ENCODE measurements at regions not wholly inside any gene's neighbourhood (a gene's known extent, or its start where the extent isn't known, plus 50 kb on each side); places are given as distances from the start of the nearest gene placed in this dataset.
"Not testable (repeated sequence)": the region's sequence is repeated elsewhere in the genome, so short reads cannot be mapped to it uniquely, and the experiment has no call there.

DNA sequence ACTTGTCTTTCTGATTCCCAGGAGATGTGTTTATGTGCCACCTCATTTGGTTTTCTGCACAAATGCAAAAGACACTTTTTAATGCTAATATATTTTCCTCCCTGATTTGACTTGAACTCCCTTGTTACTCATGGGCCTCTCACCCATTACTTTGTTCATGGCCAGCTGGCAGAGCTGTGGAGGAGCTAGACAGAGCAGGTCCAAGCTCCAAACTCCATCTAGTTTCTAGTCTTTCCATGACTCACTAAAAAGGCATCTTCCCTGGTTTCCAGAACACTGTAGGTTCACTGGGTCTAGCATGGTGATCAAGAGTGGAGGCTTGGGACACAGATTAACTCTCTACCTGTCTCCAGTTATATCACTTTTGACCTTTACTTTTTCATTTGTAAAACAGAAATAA, 161.0 kb upstream of the SLC28A3 start:
- FAIRE-seq (no peak), DNase-seq (ENCODE audit: insufficient read length, low spot score) (no peak)

DNA sequence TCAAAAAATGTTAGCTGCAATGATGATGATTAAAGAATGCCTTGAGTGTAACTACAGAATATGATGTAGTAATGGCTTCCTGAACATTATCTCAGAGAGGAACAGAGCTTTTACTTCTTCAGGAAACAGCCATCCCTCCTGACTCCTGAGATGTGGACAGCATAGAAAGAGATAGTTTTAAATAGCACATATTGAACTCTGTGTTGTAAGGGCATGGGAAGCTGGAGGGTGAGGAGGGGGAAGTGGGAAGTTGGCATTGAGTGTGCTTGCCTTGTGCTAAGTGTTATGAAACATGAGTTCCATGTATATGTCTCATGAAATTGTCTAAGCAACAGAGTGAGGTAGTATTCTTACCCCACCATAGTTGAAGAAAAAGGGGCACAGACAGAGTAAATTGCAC, 161.5 kb upstream of the SLC28A3 start:
- FAIRE-seq (no peak), DNase-seq (ENCODE audit: insufficient read length, low spot score) (no peak)

DNA sequence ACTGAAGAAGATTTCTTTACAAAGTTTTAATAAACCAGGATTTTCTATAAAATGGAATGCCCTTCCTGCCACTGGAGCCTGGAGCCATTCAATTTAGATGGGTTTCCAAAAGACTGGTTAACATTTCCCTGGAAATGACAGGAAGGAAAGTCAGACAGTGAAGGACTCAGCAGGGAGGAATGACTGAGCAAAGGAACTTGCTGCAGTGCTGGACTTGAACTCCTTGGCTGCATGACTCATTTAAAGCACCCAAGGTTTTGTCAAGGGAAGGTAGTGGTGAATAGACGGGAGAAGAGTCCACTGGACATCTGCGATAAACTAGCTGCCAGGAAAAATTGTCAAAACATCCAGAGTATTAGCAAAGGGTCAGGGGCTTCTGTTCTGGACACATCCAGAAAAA, 163.8 kb upstream of the SLC28A3 start:
- DNase-seq (ENCODE audit: insufficient read length, low spot score) (no peak), FAIRE-seq (no peak)

DNA sequence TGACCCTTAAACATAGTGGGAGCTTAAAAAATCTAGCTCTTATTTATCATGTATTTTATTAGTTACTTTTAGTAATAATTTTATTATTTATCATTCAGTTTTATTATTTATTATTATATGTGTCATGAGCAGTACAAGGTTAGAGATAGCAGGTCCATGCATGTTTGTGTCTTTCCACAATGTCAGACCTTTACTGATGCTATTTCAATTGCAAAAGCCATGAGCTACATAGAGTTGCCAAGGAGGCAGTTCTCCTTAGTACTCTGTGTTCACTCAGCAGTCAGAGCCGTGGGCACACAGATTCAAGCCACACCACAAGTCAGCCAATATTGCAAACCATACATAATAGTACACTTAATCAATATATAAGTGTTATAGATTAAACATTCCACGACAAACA, 157.9 kb upstream of the NTRK2 start:
- no peak for FAIRE-seq
- no peak for DNase-seq (ENCODE audit: insufficient read length, low spot score)

DNA sequence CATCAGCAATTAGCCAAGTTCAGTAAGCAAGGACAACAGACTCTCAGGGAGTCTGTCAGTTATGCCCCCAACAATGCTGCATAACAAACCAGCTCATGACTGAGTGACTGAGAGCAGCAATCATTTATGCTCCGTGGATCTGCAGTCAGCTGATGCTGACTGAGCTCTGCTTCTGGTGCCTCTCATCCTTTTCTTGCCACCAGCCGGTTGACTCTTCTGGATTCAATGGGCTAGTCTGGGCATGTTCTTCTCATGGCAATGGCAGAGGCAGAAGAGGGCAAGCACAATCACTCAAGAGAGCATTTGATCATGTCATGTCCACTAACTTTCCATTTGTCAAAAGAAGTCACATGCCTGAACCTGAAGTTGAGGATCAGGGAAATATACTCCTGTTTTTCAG, 157.0 kb upstream of the NTRK2 start:
- no peak for FAIRE-seq

DNA sequence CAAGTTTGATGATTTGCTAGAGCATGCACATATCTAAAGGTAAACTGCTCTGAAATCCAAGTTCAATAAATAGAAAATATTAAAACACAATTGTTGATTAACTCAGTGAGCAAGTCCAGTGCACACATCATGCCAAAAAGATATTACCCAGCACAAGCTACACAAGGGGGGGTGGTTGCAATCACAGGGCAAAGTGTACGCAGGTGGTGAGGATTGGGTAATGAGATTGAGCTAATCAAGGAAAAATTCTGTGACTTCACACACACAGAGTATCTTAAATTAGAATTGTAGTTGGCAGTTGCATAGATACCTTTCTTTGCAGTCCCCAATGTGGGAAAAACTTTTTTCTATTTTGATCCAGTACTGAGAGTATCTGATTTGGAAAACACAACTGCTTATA, 156.1 kb upstream of the NTRK2 start:
- FAIRE-seq (no peak), DNase-seq (ENCODE audit: insufficient read length, low spot score) (no peak)

More for the DNA sequence above, 157.0 kb upstream of the NTRK2 start:
- no peak for DNase-seq (ENCODE audit: insufficient read length, low spot score)

DNA sequence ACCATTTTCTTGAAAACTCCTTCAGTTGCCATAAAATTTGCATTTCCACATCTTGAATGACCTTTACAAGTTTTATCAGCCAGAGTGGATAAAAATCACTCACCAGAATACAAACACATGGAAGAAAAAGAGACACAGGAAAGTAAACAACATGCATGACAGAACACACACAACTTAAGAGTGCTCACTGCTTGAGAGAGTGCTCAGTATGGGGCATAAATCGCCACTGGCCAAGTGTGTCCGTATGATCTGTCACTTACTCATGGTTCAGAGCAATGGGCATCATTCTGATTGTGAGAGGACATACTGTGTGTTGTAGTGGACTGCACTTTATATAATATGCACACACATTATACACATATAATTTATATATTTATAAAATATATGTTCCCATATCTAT, 155.6 kb upstream of the NTRK2 start:
- FAIRE-seq, result no peak

DNA sequence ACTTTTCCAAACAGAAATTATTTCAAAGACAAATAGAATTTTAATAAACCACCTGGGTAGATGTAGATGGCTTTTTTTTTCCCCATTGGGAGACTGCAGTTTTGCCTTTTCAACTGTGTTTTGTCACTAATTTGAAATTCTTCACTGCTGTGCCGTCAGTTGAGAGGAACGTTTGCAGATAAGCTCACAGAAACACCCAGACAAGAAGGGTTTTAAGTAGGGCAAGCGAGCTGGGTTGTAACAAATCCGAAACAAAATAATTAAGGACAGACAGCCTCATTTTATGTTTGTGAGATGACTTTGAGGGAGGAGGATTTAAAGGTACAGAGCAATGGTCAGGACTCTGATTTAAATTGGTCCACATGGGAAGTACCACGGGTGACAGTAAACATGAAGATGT, 155.1 kb upstream of the NTRK2 start:
- DNase-seq (ENCODE audit: insufficient read length, low spot score), result no peak
- no peak for FAIRE-seq

More for the DNA sequence above, 155.6 kb upstream of the NTRK2 start:
- no peak for DNase-seq (ENCODE audit: insufficient read length, low spot score)

DNA sequence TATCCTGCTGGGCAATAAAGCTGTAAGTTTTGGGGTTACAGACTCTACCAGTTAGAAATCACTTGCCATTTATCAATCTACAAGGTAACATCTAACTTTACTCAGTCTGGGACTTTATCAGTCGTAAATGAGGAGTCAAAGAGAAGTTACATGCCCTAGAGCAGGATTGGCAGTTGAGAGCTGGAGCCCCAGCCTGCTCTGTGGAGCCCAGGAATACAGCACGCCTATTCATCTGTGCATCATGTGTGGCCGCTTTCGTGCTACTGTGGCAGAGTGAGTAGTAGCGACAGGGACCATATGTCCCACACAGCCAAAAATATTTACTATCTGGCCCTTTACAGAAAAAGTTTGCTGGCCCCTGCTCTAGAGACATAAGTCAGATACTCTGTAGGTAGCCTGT, 152.5 kb upstream of the NTRK2 start:
- FAIRE-seq (no peak), DNase-seq (ENCODE audit: insufficient read length, low spot score) (no peak)

DNA sequence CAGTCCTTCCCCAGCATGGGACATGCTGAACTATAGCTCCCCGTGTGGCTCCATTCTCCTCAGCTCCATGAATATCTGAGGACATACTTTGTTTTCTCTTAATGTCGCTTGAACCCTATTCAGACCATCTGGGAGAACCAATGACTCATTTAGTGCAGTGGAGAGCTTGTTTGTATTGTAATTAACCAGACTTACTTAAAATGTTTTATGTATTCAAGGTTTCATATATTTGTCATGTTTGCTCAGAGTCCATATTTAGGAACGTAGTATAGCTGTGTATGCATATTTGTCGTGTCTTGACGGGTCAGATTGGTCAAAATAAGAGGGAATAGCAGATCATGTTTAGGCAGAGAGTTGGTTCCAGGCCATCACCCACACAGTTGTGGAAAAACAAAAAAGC, 150.1 kb upstream of the NTRK2 start:
- FAIRE-seq (no peak), DNase-seq (ENCODE audit: insufficient read length, low spot score) (no peak)

DNA sequence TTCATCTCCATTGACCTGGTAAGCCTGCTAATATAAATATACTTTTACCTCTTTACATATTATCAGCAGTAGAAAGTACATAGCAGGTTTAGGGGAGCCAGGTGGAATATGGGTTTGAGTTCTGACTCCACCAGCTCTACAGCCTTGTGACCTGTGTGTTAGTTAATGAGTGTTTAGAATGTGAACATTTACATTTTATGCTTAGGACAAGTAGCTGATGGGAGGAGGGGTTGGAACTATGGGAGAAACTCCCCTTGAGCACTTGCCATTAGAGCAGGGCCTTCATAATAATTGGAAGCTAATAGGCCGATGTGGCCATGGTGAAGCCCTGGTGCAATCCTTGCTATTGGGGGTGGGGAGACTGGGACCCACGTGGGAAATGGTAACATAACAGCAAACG, 148.3 kb upstream of the NTRK2 start:
- no peak for FAIRE-seq
- no peak for DNase-seq (ENCODE audit: insufficient read length, low spot score)

DNA sequence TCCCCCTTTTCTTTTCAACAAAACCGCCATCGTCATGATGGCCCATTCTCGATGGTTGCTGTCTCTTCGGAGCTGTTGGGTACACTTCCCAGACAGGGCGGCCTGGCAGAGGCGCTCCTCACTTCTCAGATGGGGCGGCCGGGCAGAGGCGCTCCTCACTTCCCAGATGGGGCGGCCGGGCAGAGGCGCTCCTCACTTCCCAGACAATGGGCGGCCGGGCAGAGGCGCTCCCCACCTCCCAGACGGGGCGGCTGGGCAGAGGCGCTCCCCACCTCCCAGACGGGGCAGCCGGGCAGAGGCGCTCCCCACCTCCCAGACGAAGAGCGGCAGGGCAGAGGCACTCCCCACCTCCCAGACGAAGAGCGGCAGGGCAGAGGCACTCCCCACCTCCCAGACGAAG, 143.3 kb upstream of the NTRK2 start:
- DNase-seq (ENCODE audit: insufficient read length, low spot score); FAIRE-seq: not testable (repeated sequence)

DNA sequence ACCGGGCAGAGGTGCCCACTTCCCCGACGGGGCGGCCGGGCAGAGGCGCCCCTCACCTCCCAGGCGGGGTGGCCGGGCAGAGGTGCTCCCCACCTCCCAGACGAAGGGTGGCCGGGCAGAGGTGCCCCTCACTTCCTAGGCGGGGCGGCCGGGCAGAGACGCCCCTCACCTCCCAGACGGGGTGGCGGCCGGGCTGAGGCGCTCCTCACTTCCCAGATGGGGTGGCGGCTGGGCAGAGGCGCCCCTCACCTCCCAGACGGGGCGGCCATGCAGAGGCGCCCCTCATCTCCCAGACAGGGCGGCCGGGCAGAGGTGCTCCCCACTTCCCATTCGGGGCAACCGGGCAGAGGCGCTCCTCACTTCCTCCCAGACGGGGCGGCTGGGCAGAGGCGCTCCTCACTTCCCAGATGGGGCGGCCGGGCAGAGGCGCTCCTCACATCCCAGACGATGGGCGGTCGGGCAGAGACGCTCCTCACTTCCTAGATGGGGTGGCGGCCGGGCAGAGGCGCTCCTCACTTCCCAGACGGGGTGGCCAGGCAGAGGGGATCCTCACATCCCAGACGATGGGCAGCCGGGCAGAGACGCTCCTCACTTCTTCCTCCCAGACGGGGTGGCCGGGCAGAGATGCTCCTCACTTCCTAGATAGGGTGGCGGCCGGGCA, 142.3 kb upstream of the NTRK2 start:
- not testable (repeated sequence) for FAIRE-seq; DNase-seq (ENCODE audit: insufficient read length, low spot score)

DNA sequence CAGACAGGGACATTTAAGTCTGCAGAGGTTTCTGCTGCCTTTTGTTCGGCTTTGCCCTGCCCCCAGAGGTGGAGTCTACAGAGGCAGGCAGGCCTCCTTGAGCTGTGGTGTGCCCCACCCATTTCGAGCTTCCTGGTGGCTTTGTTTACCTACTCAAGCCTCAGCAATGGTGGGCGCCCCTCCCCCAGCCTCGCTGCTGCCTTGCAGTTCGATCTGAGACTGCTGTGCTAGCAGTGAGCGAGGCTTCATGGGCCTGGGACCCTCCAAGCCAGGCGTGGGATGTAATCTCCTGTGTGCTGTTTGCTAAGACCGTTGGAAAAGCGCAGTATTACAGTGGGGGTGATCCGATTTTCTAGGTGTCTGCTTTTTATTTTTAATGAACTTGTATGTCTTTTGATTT, 133.6 kb upstream of the NTRK2 start:
- DNase-seq (ENCODE audit: insufficient read length, low spot score); FAIRE-seq: not testable (repeated sequence)

DNA sequence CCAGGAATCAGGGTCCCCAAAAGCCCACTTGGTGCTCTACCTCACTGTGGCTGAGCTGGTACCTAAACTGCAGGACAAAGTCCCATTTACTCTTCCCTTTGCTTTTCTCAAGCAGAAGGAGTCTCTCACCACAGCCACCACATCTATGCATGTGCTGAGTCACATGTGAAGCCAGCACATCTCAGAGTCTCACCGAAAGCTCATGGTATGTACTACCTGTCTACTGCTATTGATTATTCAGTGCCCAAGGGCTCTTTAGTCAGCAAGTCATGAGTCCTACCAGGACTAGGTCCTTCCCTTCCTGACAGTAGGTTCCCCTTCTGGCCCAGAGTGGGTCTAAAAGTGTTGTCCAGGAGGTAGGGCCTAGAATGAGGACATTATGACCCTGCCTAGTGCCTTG, 130.7 kb upstream of the NTRK2 start:
- DNase-seq (ENCODE audit: insufficient read length, low spot score) (no peak), FAIRE-seq (no peak)

DNA sequence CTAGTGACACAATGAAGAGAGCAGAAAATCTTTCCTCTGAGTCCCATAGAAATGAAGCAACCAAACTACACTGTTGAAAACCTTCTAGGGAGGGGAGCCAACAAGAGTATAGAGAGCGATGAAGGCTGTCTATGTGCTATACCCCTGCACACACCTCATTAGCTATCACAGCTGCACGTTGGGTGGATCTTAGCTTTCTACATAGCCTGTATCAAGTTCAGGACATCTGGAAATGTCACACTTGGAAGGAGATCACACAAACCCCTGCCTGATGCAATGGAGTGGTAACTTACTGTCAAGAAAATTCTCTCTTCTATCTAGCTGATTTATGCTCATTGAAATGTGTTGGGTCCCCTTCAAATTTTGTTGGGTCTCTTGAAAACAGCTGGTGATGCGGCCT, 127.0 kb upstream of the NTRK2 start:
- DNase-seq (ENCODE audit: insufficient read length, low spot score) (no peak), FAIRE-seq (no peak)

DNA sequence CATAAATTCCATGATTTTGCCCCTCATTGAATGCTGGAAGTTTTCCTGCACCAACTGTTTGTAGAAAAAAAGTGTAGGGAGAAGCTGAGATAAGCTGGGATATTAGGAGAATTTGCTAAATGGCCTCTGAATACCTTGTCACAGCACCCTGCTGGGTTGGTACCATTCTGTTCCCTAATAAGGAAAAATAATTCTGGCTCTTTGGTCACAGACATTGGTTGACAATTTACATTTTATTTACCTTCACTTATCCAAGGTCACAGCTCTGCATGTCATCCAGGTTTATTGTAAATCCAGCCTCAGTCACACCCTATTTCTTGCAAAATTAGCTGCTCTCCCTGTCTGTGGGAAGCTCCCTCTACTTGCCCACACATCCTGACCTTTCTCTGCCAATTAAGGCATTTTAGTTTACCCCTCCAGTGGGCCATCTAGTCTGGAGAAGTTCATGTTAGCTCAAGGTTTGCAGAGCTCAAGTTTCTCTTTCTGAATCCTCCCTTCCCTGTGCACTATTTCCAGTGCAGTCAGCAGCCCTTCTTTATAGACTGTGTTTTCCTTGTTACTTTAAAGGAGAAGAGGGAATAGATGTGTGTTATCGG, 115.4 kb upstream of the NTRK2 start:
- FAIRE-seq, result no peak
- DNase-seq (ENCODE audit: insufficient read length, low spot score), result no peak

DNA sequence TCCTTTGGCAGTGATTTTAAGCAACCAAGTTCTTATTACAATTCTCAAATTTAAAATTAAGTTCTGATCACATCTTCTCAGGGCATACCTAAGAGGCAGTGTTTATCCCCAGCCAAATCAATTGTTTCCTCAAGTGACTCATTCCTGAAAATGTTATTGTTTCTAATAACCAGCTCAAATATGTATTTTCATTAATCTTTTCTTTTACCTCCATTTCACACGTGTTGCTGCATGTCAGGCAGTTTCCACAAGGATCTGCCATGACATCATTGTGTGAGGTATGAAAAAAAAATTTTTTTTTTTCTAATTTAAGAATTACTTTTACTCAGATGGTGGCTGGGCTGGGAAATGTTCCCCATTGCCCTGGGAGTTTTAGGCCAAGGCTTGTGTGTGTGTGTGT, 113.0 kb upstream of the NTRK2 start:
- DNase-seq (ENCODE audit: insufficient read length, low spot score), result no peak

DNA sequence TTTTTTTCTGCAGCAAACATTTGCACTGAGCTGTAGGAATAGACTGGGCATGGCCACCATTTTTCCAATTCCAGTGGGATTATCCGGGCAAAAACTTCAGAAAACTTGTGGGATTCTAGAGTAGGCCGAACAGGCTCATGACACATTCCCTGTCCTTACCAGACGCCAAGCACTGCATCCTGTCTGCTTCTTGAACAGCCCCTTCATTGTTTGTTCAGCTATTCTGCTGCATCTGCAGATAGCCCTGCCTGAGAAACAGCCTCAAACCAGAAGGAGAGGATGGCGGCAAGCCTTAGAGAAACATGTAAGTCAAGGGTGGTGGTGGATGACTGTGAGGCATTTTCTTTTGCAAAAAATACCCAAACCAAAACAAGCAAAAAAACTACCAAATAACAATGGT, 111.8 kb upstream of the NTRK2 start:
- no peak for FAIRE-seq
- no peak for DNase-seq (ENCODE audit: insufficient read length, low spot score)

More for the DNA sequence above, 113.0 kb upstream of the NTRK2 start:
- no peak for FAIRE-seq

DNA sequence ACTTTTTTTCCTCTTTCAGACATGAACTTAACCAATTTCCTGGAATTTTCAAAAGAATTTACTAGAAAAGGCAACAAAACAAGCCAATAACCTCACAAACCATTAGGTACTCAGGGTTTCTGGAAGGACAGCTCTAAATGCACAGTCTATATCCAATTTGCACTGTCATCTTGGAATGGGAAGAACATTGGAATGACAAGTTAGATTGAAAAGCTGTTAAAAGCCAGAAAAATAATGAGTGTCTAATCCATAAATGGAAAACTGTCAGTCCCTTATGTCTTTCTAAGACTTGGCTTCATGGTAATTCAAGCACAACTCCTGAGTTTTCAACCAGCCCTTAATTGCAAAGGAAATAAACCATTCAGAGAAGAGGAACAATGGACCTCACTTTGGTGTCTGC, 105.8 kb upstream of the NTRK2 start:
- no peak for DNase-seq (ENCODE audit: insufficient read length, low spot score)
- no peak for FAIRE-seq

DNA sequence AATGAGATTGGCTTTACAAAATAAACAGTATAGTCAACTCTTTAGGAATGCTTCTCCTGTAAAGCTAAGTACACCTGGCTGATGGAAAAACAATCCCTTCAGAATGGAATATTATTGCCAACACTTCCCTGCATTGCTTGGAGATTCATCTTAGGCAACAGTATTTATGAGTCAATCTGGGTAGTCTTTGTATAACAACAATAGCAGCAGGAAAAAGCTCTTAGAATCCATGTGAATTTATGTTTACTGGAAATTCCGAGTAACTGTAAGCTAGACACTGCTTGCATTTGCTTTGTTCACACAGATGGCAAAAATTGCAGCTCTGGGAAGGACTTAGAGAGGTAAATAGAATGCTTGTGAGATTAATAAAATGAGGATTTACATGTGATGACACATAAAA, 101.7 kb upstream of the NTRK2 start:
- FAIRE-seq, result no peak
- no peak for DNase-seq (ENCODE audit: insufficient read length, low spot score)

DNA sequence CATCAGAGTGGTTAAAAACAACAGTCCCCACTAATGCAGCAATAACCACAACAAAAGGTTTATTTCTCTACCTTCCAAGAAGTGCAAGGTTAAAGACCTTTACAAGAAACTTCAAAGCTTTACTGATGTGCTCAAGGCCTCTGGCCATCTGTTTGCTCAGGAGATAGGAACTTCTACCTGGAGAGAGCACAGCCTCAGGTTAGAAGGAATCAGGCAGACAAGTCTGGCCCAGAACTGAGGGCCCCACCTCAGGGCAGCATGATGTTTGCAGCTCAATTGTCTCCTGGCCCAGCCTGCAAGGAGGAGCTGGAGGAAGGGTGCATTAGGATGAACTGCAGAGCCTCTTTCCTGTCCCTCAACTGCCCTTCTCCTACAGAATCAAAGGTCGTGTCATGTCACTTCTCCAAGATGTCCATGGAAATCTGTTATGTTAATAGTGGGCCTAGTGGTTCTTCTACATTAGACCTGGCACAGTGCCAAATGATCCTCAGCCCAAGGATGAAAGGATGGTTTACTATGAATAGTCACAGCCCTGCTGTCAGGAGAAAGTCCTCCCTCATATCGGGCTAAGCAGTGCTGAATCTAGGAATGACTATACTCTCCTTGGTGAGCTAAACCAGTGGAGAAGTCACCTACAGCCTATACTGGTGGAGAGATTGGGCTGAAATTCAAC, 98.9 kb upstream of the NTRK2 start:
- no peak for DNase-seq (ENCODE audit: insufficient read length, low spot score)
- FAIRE-seq, result no peak

All from GM19239 (cell line).